ENCODE measurements at regions not wholly inside any gene's neighbourhood (a gene's known extent, or its start where the extent isn't known, plus 50 kb on each side); places are given as distances from the start of the nearest gene placed in this dataset.
"Not testable (repeated sequence)": the region's sequence is repeated elsewhere in the genome, so short reads cannot be mapped to it uniquely, and the experiment has no call there.

- no peak for DNase-seq
These were observed 491.7 kb downstream of the C6orf118 start for GRCh38 chr6:164817662-164818061.

DNA sequence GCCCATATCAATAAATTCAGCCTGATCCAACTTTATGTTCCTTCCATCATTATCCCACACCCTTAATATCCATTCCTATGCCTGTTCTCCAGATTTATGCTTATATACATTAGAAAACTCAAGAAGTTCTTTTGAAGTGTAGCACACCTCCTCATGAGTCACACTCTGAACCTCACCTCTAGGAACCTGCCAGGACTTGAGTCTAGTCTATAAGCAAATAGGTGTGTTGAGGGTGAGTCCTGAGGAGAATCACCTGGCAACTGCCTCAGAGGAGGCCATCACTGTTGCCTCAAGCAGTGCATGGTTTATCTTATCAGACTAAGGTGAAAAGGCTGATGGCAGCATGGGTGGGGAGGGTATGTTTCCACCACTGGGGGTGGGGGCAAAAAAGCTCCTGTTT, 496.7 kb downstream of the C6orf118 start:
- DNase-seq, result no peak

DNA sequence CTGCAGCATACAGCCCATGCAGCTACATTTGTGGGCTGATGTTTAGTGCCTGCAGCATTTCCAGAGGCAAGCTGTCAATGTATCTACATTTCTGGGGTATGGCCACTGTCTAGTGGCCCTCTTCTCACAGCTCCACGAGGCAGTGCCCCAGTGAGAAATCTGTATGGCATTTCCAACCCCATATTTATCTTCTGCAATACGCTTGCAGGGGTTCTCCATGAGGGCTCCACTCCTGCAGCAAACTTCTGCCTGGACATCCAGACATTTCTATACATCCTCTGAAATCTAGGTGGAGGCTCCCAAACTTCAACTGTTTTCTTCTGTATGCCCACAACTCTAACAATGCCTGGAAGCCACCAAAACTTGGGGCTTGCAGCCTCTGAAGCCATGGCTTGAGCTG, 502.3 kb downstream of the C6orf118 start:
- no peak for DNase-seq

DNA sequence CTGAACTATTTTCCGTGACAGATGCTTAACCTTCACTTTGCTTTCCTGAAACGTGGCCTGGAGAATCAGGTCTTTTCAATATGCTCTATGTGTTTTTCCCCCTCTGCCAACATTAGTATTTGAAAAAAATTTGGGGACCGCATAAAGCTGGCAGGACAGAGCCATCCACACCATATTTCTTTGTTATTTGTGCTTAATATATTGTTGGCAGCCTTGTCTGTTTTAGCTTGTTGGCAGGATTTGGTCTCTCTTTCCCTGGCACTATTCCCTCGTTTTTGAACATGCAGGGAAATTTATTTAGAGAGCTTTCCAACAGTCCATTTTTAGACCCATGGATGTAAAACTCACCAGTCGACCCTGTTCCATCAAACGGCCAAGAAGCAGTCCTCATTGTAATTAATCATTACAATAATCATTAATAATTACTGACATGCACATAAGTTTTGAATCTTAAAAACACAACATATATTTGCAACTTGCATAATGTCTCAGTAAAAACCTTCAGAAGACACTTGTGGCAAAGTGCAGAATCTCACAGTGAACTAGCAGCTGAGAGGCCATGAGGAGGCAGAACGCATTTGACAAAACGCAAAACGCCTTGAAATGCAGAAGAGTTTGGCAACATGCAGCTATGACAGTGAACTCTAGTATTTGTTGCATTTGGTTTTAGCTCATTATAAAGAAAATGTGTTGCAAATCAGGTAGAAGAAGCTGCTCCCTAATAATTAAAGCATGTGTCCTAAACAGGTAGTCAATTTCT, 514.2 kb downstream of the C6orf118 start:
- DNase-seq, result peak; percentile 25

DNA sequence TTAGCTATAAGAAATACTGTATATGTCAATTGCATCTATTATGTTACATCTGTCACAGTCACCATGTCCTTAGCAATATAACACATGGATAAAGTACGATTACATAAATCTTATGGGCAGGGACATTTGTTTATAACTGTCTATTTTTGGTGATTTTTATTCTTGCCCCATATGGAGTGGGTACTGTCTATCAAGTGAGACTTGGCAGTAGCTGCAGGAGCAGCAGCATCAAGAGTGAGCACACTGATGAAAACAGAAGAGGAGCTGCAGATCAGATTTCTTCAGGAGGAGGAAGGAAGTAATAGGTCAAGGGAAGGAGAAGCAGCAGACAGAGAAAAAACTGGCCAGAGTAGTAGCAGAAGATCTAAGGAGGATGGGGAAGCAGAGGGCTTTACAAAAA, 516.7 kb downstream of the C6orf118 start:
- DNase-seq, result no peak

- no peak for DNase-seq
These were observed 517.9 kb downstream of the C6orf118 start for GRCh38 chr6:164791498-164791897.

- DNase-seq, result no peak
These were observed 545.6 kb downstream of the C6orf118 start for GRCh38 chr6:164763788-164764187.

DNA sequence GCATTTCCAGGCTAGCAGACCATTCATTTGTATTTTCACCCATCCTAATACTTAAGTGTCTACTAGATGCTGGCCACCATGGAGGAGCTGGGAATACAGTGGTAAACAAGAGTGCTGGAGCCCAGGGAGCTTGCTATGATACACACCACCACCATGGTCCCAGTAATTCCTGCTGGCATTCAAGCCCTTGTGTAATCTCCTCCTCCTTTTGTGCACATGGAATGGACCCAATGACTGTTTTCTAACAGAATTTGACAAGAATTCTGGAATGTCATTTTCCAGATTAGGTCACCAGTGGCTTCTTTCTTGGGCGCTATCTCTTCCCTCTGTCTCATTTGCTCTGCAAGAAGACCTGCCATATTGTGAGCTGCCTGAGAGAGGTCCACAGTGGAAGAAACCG, 552.0 kb downstream of the C6orf118 start:
- no peak for DNase-seq

DNA sequence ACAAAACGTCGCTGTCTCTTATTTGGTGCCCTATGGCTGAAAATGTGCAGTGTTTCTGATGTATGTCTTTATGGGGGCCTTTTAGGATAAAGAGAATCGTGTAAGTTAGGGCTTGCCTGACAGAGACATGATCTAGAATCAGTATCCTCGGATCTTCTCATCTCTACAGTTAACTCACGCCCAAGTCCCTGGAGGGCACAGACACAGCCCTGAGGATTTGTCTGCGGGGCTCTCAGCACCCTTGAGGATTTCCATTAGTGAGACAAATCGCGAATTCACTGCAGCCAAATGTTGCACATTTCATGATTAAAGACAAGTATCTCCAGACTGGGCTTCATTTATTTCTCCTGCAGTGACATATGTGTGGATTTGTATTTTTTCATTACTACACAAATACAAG, 552.7 kb downstream of the C6orf118 start:
- DNase-seq, result no peak

- DNase-seq, result no peak
These were observed 553.3 kb downstream of the C6orf118 start for GRCh38 chr6:164756142-164756541.

DNA sequence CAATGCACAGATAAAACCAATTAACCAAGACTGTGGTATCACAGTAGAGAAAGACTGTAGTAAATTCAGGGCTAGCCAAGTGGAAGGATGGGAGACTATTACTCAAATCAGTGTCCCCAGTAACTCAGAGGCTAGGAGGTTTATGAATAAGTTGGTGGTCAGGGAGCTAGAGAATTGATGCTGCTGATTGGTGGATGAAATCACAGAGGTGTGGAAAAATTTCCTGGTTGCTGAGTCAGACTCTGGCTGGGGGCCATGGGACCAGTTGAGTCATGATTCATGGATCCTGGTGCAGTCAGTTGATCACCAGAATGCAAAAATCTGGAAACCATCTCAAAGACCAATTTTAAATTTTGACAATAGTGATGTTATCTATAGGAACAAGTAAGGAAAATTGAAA, 555.9 kb downstream of the C6orf118 start:
- DNase-seq, result no peak

DNA sequence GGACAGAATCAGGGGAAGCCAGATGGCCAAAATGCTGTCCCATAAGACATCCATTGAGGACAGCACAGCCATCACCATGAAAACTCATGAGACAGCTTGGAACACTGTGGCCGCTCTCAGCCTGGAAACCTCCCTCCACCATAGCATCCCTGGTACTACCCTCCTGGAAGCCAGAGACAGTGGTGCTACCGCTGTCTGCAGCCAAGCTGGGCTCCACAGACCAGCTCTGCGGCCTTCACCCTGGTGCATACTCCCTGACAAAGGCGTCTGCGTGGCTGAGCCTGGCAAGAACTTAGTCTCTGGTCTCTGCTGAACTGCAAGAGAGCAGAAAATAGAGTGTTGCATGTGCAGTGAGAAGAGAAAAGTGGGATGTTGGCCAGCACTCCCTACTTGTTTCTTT, 558.0 kb downstream of the C6orf118 start:
- DNase-seq, result no peak

- no peak for DNase-seq
These were observed 559.3 kb downstream of the C6orf118 start for GRCh38 chr6:164750128-164750527.

DNA sequence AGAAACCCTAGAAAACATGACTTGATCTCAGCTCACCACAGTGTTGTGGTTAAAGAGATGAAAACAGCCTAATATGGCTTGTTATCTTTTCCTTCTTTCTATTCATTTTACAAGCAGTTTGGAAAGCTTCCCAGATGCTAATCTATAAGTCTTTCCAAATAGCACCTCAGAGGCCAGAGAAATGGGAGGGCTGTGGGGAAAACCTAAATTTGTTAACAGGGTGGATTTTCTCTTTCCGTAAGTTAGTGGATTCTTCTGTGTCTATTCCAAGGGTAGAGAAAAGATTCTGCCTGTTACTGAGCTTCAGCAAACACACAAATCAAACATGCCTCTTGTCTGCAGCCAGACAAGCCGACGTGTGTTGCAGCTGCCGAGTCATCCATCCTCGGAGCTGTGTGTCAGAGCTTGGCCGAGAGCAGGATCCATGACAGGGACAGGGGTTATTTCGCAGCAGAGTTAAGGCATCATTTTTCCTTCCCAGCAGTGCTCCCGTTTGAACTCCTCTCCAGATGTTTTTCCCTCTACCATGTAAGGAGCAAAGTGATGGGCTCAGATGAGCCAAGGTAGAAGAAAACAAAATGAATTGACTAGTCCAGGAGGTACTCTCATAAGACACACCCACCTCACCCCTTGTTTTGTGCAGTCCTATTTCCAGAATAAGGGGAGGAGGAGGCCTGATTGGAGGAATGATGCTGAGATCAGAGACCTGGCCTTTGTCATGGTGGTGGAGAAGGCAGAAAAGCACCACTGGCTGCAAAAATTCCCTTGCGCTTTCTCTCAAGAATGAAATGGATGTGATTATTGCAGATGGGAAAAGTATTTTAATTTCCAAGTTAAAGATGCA, 560.0 kb downstream of the C6orf118 start:
- peak; percentile 85 for DNase-seq

- DNase-seq, result no peak
These were observed 565.1 kb downstream of the C6orf118 start for GRCh38 chr6:164744301-164744700.

GRCh38 chr6:164741938-164742451, 567.4 kb downstream of the C6orf118 start:
- DNase-seq, result no peak

GRCh38 chr6:164736090-164736489, 573.3 kb downstream of the C6orf118 start:
- DNase-seq, result not testable (repeated sequence)

DNA sequence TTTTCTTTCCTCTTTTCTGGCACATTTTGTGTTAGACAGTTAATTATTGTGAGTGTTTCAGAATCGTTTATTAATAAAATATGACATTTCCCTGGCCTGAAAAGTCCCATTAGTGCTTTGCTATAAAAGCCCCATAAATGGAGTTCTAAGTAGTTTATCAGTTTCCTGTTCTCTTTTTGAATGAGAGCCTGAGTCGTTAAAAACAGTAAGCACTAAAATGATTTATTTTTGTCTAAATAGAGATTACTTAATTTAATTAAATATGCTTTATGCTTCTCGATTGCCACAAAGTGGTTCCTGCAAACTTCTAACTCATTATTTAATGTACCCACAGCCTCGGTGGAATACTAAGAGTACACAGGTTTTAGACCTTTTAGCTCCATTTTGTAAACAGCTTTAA, 577.9 kb downstream of the C6orf118 start:
- DNase-seq, result no peak

GRCh38 chr6:164721460-164721859, 587.9 kb downstream of the C6orf118 start:
- DNase-seq, result no peak

DNA sequence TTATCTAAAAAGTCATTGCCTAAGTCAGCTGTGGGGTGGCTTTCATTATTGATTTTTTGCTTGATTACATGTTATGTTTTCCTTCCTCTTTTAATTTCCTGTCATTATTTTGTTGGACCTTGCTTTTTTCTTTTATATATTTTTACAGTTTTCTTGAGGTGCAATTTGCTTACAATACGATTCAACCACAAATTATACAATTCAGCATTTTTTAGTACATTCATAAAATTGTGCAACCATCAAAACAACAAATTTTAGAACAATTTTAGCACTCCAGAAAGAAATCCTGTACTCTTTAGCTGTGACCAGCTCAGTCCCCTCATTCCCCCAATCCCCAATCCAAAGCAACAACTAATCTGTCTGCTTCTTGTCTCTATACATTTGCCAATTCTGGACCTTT, 608.9 kb downstream of the C6orf118 start:
- DNase-seq, result no peak

DNA sequence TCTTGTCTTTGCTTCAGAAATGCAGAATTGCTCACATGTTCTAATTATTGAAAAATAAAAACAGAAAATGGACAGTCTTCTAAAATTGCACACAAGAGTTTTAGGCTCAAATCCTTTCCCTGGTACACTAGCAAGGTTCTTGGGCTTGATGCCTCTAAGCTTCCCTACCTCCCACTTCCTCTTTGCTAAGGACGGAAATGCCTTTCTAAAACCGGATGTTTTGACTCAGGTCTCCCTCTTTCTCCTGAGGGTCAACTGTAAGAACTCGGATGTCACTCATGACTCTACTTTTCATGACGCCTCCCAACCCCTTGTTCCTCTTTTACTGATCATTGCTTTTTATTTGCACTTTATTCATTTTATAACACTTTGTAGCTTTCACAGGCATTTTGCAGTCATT, 613.5 kb downstream of the C6orf118 start:
- DNase-seq, result no peak

GRCh38 chr6:164694386-164694785, 615.0 kb downstream of the C6orf118 start:
- DNase-seq, result no peak

- DNase-seq, result peak; percentile 15
These were observed 615.5 kb downstream of the C6orf118 start for GRCh38 chr6:164693944-164694343.
